SU-DHL-6 (cell line): ENCODE measurements at regions not wholly inside any gene's neighbourhood (a gene's known extent, or its start where the extent isn't known, plus 50 kb on each side); places are given as distances from the start of the nearest gene placed in this dataset.

Experiments
- H2AFZ ChIP-seq: fragments of 200-600 bp; sonication (generic); 2 replicates; pipeline ENCODE4 v1.6.1; 2014; ENCODE audit warnings: low read depth, mild to moderate bottlenecking, moderate library complexity, mixed read lengths, antibody characterized with exemption, low read length; ENCODE audit not compliant: severe bottlenecking
- H3F3A ChIP-seq: fragments of 200-600 bp; shearing (Covaris generic); 2 replicates; pipeline ENCODE4 v1.6.0; 2016; ENCODE audit warnings: antibody characterized with exemption, mild to moderate bottlenecking; ENCODE audit not compliant: insufficient read depth
- H3K27ac ChIP-seq: fragments of 200-600 bp; sonication (generic); 2 replicates; pipeline ENCODE4 v1.5.1; 2016; ENCODE audit warnings: low read depth, mild to moderate bottlenecking, low read length, moderate library complexity, mixed read lengths
- H3K27me3 ChIP-seq: fragments of 200-600 bp; sonication (generic), shearing (Covaris generic); 2 replicates; pipeline ENCODE4 v1.6.0; 2014; ENCODE audit warnings: mild to moderate bottlenecking, low read length
- H3K36me3 ChIP-seq: fragments of 200-600 bp; sonication (generic); 2 replicates; pipeline ENCODE4 v1.6.1; 2014; ENCODE audit warnings: mild to moderate bottlenecking, low read length, mixed read lengths
- H3K4me2 ChIP-seq: fragments of 300-600, 200-600 bp; shearing (Covaris generic), sonication (generic); 2 replicates; pipeline ENCODE4 v1.6.0; 2014; ENCODE audit warnings: low read length, low read depth, mild to moderate bottlenecking; ENCODE audit not compliant: poor library complexity, severe bottlenecking
- H3K4me3 ChIP-seq: fragments of 200-600 bp; sonication (generic); 2 replicates; pipeline ENCODE4 v1.5.1; 2014; ENCODE audit warnings: antibody characterized with exemption, low read length, mild to moderate bottlenecking, mixed read lengths; ENCODE audit not compliant: insufficient read depth, poor library complexity, severe bottlenecking
- H3K79me2 ChIP-seq: fragments of 200-600 bp; sonication (generic); 2 replicates; pipeline ENCODE4 v1.6.1; 2014; ENCODE audit warnings: mild to moderate bottlenecking, low read length, moderate library complexity; ENCODE audit not compliant: insufficient read depth
- H3K9ac ChIP-seq: fragments of 200-600 bp; sonication (generic); 2 replicates; pipeline ENCODE4 v1.7.0; 2014; ENCODE audit warnings: mild to moderate bottlenecking, low read length
- H3K9me2 ChIP-seq: fragments of 200-600 bp; sonication (generic); replicated peaks from 2 replicates; pipeline ENCODE4 v1.6.1; 2014; ENCODE audit warnings: low read length; ENCODE audit not compliant: insufficient read depth
- H3K9me3 ChIP-seq: fragments of 200-600 bp; sonication (generic); 2 replicates; pipeline ENCODE4 v1.6.1; 2014; ENCODE audit warnings: low read length, mixed read lengths; ENCODE audit not compliant: insufficient read depth
- H4K20me1 ChIP-seq: fragments of 200-600 bp; sonication (generic); 2 replicates; pipeline ENCODE4 v1.6.1; 2014; ENCODE audit warnings: low read depth, mild to moderate bottlenecking, antibody characterized with exemption, low read length, moderate library complexity, mixed read lengths
- EZH2phosphoT487 ChIP-seq: fragments of 200-600 bp; sonication (generic), shearing (Covaris generic); conservative IDR thresholded peaks from 2 replicates; pipeline ENCODE4 v1.6.1; 2018; ENCODE audit warnings: mild to moderate bottlenecking, antibody characterized with exemption, low read length, moderate library complexity, mixed read lengths
- TF ChIP-seq, protein P1 (sequence below): fragments of 200-600 bp; sonication (generic); IDR thresholded peaks from one replicate; pipeline ENCODE4 v1.5.1; 2017; ENCODE audit warnings: antibody characterized with exemption, mild to moderate bottlenecking, low read length, moderate library complexity; ENCODE audit not compliant: insufficient read depth, poor library complexity, severe bottlenecking

DNA sequence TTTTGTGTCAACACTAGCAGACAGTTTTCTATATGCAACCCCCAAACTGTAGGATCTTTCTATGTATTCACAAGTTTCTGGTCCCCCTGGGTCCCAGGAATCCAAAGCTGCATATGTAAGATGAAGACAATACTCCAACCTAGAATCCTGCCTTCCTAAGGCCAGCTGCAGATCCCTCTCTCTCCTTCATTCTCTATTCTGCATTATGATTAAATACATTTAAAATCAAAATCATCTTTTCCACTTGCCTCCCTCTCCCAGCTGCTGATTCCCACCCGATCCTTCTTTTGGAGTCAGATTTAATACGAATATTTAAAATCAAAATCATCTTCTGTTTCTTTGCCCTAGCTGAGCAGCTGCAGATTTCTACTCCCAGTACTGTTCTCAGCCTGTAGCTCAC lies 783.0 kb upstream of the ZEB2 start:
- Histone ChIP-seq H3K36me3 (no peaks in the 10 kb centered on the region), H3K9me2 (no peaks in the 10 kb centered on the region), H3K27me3 (no peaks in the 10 kb centered on the region), H3F3A (no peaks in the 10 kb centered on the region), H3K9me3 (no peaks in the 10 kb centered on the region), H3K4me3 (no peak overlapping the region), H3K79me2 (no peaks in the 10 kb centered on the region), H4K20me1 (no peaks in the 10 kb centered on the region), H3K27ac (no peak overlapping the region), H3K9ac (no peak overlapping the region), H3K4me2 (no peak overlapping the region), H2AFZ (no peak overlapping the region)
- TF ChIP-seq, protein P1, sequence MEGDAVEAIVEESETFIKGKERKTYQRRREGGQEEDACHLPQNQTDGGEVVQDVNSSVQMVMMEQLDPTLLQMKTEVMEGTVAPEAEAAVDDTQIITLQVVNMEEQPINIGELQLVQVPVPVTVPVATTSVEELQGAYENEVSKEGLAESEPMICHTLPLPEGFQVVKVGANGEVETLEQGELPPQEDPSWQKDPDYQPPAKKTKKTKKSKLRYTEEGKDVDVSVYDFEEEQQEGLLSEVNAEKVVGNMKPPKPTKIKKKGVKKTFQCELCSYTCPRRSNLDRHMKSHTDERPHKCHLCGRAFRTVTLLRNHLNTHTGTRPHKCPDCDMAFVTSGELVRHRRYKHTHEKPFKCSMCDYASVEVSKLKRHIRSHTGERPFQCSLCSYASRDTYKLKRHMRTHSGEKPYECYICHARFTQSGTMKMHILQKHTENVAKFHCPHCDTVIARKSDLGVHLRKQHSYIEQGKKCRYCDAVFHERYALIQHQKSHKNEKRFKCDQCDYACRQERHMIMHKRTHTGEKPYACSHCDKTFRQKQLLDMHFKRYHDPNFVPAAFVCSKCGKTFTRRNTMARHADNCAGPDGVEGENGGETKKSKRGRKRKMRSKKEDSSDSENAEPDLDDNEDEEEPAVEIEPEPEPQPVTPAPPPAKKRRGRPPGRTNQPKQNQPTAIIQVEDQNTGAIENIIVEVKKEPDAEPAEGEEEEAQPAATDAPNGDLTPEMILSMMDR = no peak
- TF ChIP-seq EZH2phosphoT487 = no peak

GRCh38 chr2:145302451-145302850 lies 782.5 kb upstream of the ZEB2 start:
- Histone ChIP-seq H3K27ac (no peak overlapping the region), H2AFZ (no peak overlapping the region)

DNA sequence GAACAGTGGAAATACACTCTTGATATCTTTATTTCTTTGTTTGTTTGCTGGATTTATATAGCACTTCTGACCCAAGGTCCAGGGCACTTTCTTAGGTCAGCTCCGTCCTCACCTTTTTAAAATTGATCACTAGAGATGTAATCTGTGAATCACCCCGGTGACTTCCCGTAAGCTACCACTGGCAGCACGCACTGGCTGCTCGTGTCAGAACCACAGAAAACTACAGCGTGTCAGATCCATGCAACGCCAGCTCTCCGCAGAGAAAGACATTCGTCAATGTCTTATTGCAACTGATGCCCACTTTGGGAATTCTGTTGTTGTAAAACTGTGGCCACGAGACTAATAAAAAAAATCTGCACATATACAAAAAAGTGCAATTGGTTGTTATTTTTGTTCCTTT lies 779.4 kb upstream of the ZEB2 start:
- Histone ChIP-seq H3K27me3 (no peaks in the 10 kb centered on the region), H3K4me3 (no peak overlapping the region), H3K9ac (no peak overlapping the region), H2AFZ (no peak overlapping the region), H3F3A (no peaks in the 10 kb centered on the region), H4K20me1 (no peaks in the 10 kb centered on the region), H3K4me2 (no peak overlapping the region), H3K9me3 (no peaks in the 10 kb centered on the region), H3K27ac (no peak overlapping the region), H3K79me2 (no peaks in the 10 kb centered on the region), H3K9me2 (no peaks in the 10 kb centered on the region), H3K36me3 (no peaks in the 10 kb centered on the region)
- TF ChIP-seq EZH2phosphoT487 = no peak
- TF ChIP-seq, protein P1 = no peak

More at GRCh38 chr2:145302451-145302850, 782.5 kb upstream of the ZEB2 start:
- Histone ChIP-seq H3K9me3 (no peaks in the 10 kb centered on the region), H3K4me2 (no peak overlapping the region), H3F3A (no peaks in the 10 kb centered on the region), H3K9ac (no peak overlapping the region), H3K79me2 (no peaks in the 10 kb centered on the region), H3K9me2 (no peaks in the 10 kb centered on the region), H3K4me3 (no peak overlapping the region), H4K20me1 (no peaks in the 10 kb centered on the region), H3K36me3 (no peaks in the 10 kb centered on the region), H3K27me3 (no peaks in the 10 kb centered on the region)
- TF ChIP-seq, protein P1 = no peak
- no peak for TF ChIP-seq EZH2phosphoT487
